ENCODE measurements at regions not wholly inside any gene's neighbourhood (a gene's known extent, or its start where the extent isn't known, plus 50 kb on each side); places are given as distances from the start of the nearest gene placed in this dataset.
A peak's percentile ranks its signal among the peaks of the same experiment; 100 is the strongest.

GRCh38 chr15:101124731-101125451, 127.0 kb downstream of the CHSY1 start:
- Mint-ChIP-seq H3K36me3 (ENCODE audit: low read depth, unreplicated experiment) (peaks cover 4% of the 10 kb centered on the region), H3K4me3 (ENCODE audit: unreplicated experiment) (no peak overlapping the region), H3K4me1 (ENCODE audit: unreplicated experiment) (peaks cover 7% of the 10 kb centered on the region), H3K9me3 (ENCODE audit: unreplicated experiment) (no peaks in the 10 kb centered on the region), H3K27ac (ENCODE audit: unreplicated experiment) (no peak overlapping the region), H3K27me3 (ENCODE audit: unreplicated experiment) (peaks cover 8% of the 10 kb centered on the region)
- no peak for DNase-seq (ENCODE audit: low spot score)
- TF ChIP-seq CTCF (IDR thresholded peaks at IDR 0.05; ENCODE audit: unreplicated experiment), result no peak

DNA sequence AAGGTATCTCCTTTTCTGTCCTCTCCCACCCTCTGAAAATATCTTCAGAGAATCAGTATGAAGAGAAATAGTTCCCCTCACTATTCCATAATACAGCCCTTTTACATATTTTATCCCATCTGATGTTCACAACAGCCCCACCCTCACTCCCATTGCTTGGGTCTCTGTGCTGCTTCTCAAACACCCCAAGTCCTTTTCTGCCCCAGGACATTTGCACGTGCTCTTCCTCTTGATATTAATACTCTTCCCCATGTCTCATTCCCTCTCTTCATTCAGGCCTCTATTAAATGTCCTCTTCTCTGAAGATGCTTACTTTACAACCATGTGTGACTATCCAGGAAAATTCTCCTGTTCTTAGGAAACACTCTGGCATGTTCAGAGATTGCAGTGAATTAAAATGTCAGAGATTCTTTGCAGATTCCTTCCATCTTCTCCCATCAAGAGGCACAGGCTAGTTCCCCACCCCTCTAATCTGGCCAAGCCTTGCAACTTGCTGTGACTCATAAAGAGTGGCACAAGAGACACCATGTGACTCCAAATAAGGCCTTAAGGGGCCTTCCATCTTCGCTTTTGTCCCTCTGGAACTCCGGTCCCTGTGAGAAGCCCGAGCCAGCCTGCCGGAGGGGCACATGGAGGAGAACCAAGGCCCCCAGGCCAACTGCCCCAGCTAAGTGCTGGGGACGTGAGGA, 128.5 kb downstream of the CHSY1 start:
- Mint-ChIP-seq H3K27ac (ENCODE audit: unreplicated experiment) (no peak overlapping the region), H3K4me1 (ENCODE audit: unreplicated experiment) (peaks cover 7% of the 10 kb centered on the region), H3K36me3 (ENCODE audit: low read depth, unreplicated experiment) (peaks cover 4% of the 10 kb centered on the region), H3K27me3 (ENCODE audit: unreplicated experiment) (peaks cover 10% of the 10 kb centered on the region), H3K9me3 (ENCODE audit: unreplicated experiment) (no peaks in the 10 kb centered on the region), H3K4me3 (ENCODE audit: unreplicated experiment) (no peak overlapping the region)
- no peak for TF ChIP-seq CTCF (IDR thresholded peaks at IDR 0.05; ENCODE audit: unreplicated experiment)
- DNase-seq (ENCODE audit: low spot score), result no peak

DNA sequence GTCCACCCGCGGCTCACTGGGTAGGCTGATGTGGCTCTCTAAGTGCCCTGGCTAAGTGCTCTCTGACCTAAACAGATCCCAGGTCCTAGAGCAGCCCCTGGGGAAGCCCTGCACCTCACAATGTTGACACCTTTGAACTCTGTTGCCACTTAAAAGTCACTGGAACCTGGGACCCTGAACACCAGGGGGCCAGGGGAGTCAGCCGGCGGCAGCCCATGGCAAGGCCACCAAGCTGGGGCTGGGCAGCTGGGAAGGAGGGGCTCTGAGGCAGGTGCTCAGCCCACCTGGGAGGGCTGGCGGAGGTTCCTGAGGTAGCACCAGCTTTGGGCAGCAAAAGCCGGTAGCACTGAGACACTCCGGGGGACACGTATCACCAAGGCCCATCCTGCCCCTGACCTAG, 129.0 kb downstream of the CHSY1 start:
- Mint-ChIP-seq H3K27me3 (ENCODE audit: unreplicated experiment) (peaks cover 9% of the 10 kb centered on the region), H3K4me1 (ENCODE audit: unreplicated experiment) (peaks cover 7% of the 10 kb centered on the region), H3K36me3 (ENCODE audit: low read depth, unreplicated experiment) (peaks cover 4% of the 10 kb centered on the region), H3K27ac (ENCODE audit: unreplicated experiment) (no peak overlapping the region), H3K4me3 (ENCODE audit: unreplicated experiment) (no peak overlapping the region), H3K9me3 (ENCODE audit: unreplicated experiment) (no peaks in the 10 kb centered on the region)
- TF ChIP-seq CTCF (IDR thresholded peaks at IDR 0.05; ENCODE audit: unreplicated experiment), result no peak
- DNase-seq (ENCODE audit: low spot score), result no peak

GRCh38 chr15:101122266-101122665, 129.6 kb downstream of the CHSY1 start:
- no peak for TF ChIP-seq CTCF (IDR thresholded peaks at IDR 0.05; ENCODE audit: unreplicated experiment)
- no peak for DNase-seq (ENCODE audit: low spot score)
- H3K27me3 Mint-ChIP-seq (ENCODE audit: unreplicated experiment), result peaks cover 9% of the 10 kb centered on the region
- H3K27ac Mint-ChIP-seq (ENCODE audit: unreplicated experiment), result no peak overlapping the region
- no peaks in the 10 kb centered on the region for H3K9me3 Mint-ChIP-seq (ENCODE audit: unreplicated experiment)
- peaks cover 5% of the 10 kb centered on the region for H3K4me1 Mint-ChIP-seq (ENCODE audit: unreplicated experiment)
- H3K4me3 Mint-ChIP-seq (ENCODE audit: unreplicated experiment), result no peak overlapping the region
- H3K36me3 Mint-ChIP-seq (ENCODE audit: low read depth, unreplicated experiment), result peaks cover under 1% of the 10 kb centered on the region

- Mint-ChIP-seq H3K4me3 (ENCODE audit: unreplicated experiment) (no peak overlapping the region), H3K27me3 (ENCODE audit: unreplicated experiment) (peaks cover 11% of the 10 kb centered on the region), H3K9me3 (ENCODE audit: unreplicated experiment) (no peaks in the 10 kb centered on the region), H3K27ac (ENCODE audit: unreplicated experiment) (no peak overlapping the region), H3K36me3 (ENCODE audit: low read depth, unreplicated experiment) (no peaks in the 10 kb centered on the region), H3K4me1 (ENCODE audit: unreplicated experiment) (peaks cover 3% of the 10 kb centered on the region)
- peak; percentile 56 for DNase-seq (ENCODE audit: low spot score)
- TF ChIP-seq CTCF (IDR thresholded peaks at IDR 0.05; ENCODE audit: unreplicated experiment), result no peak
Observed at GRCh38 chr15:101121511-101122090, 130.2 kb downstream of the CHSY1 start.

Measured in endothelial cell (in vitro differentiated cells).